H1 (cell line): ENCODE measurements at regions not wholly inside any gene's neighbourhood (a gene's known extent, or its start where the extent isn't known, plus 50 kb on each side); places are given as distances from the start of the nearest gene placed in this dataset.

Source experiments
- CTCF ChIA-PET: fragments of 300-600 bp; sonication (Branson Sonifier 250); formaldehyde crosslinking; loops from one replicate; lab custom pipeline; 2021; ENCODE audit not compliant: partially characterized antibody; lab: Charles Lee
- POLR2A ChIA-PET: fragments of 300-600 bp; sonication (Branson Sonifier 250); formaldehyde crosslinking; loops from one replicate; lab custom pipeline; 2021; ENCODE audit warnings: inconsistent platforms; ENCODE audit not compliant: partially characterized antibody; lab: Charles Lee
- DNase-seq, 2 experiments: peaks; one replicate each; pipeline versions ENCODE4 v3.0.0 to v3.0.0-alpha.2; 2010 to 2022; ENCODE audit warnings: low spot score in 2 of 2, low read depth in 1 of 2, mixed read lengths in 1 of 2
- FAIRE-seq: peaks from 2 replicates; lab custom pipeline; 2011; peaks lifted over from hg19 to GRCh38; lab: Jason Lieb, UNC
- H2AFZ ChIP-seq: 2 replicates; pipeline ENCODE4 v1.8.1; 2012; ENCODE audit warnings: low read length, inconsistent platforms
- H2AK5ac ChIP-seq: 2 replicates; pipeline ENCODE4 v1.6.1; 2013; ENCODE audit warnings: low read depth, low read length
- H2BK120ac ChIP-seq: replicated peaks from 2 replicates; pipeline ENCODE3; 2013; ENCODE audit warnings: low read depth, low read length, inconsistent platforms
- H2BK12ac ChIP-seq: 2 replicates; pipeline ENCODE4 v1.6.1; 2013; ENCODE audit warnings: low read depth, low read length
- H2BK15ac ChIP-seq: 2 replicates; pipeline ENCODE4 v1.6.1; 2013; ENCODE audit warnings: low read length
- H2BK20ac ChIP-seq: 2 replicates; pipeline ENCODE4 v1.6.1; 2013; ENCODE audit warnings: low read length
- H2BK5ac ChIP-seq: 2 replicates; pipeline ENCODE4 v1.6.1; 2013; ENCODE audit warnings: low read depth, low read length
- H3K14ac ChIP-seq: 2 replicates; pipeline ENCODE4 v1.6.1; 2013; ENCODE audit warnings: inconsistent platforms; ENCODE audit not compliant: insufficient read length
- H3K18ac ChIP-seq: 2 replicates; pipeline ENCODE4 v1.6.1; 2013; ENCODE audit warnings: low read length; ENCODE audit errors: extremely low read depth
- H3K23ac ChIP-seq: 2 replicates; pipeline ENCODE4 v1.6.1; 2013; ENCODE audit warnings: inconsistent platforms; ENCODE audit not compliant: insufficient read length
- H3K23me2 ChIP-seq: 2 replicates; pipeline ENCODE4 v1.6.1; 2013; ENCODE audit warnings: low read depth, low read length
- H3K27ac ChIP-seq: 2 replicates; pipeline ENCODE4 v1.6.1; 2011; ENCODE audit warnings: low read depth, low read length, inconsistent platforms
- H3K27me3 ChIP-seq, 4 experiments: replicated peaks in 1 of 4; 1 replicate in 1 of 4; 2 replicates in 3 of 4; pipeline versions ENCODE4 v1.6.1 to v1.8.1; 2011 to 2013; ENCODE audit warnings: low read length in 3 of 4, mild to moderate bottlenecking in 3 of 4, inconsistent platforms in 2 of 4, mixed read lengths in 2 of 4, moderate library complexity in 1 of 4; ENCODE audit not compliant: control insufficient read depth in 3 of 4, insufficient read depth in 3 of 4; ENCODE audit errors: extremely low read depth in 1 of 4
- H3K36me3 ChIP-seq, 4 experiments: 2 replicates each; pipeline versions ENCODE4 v1.6.1 to v1.8.1; 2011 to 2013; ENCODE audit warnings: mild to moderate bottlenecking in 4 of 4, low read length in 3 of 4, moderate library complexity in 2 of 4, control low read depth in 1 of 4, inconsistent platforms in 1 of 4; ENCODE audit not compliant: insufficient read depth in 4 of 4, control insufficient read depth in 2 of 4
- H3K4ac ChIP-seq: replicated peaks from 2 replicates; pipeline ENCODE3; 2013; ENCODE audit warnings: low read length, low read depth, mixed read lengths, inconsistent platforms; ENCODE audit not compliant: insufficient read length
- H3K4me1 ChIP-seq, 4 experiments: replicated peaks in 1 of 4; 1 replicate in 1 of 4; 2 replicates in 3 of 4; pipeline versions ENCODE4 v1.6.1 to v1.8.1; 2011 to 2013; ENCODE audit warnings: low read length in 3 of 4, inconsistent platforms in 2 of 4, mixed read lengths in 1 of 4; ENCODE audit not compliant: insufficient read depth in 4 of 4, control insufficient read depth in 3 of 4
- H3K4me2 ChIP-seq, 2 experiments: 2 replicates each; pipeline versions ENCODE4 v1.6.1 to v1.8.1; 2011 to 2013; ENCODE audit warnings: low read depth in 2 of 2, low read length in 2 of 2, control low read depth in 1 of 2, inconsistent platforms in 1 of 2, mild to moderate bottlenecking in 1 of 2; ENCODE audit not compliant: insufficient read depth in 1 of 2
- H3K4me3 ChIP-seq, 4 experiments: fragments of 200-600, 300-600 bp in 1 of 4; sonication (generic), shearing (Covaris generic), sonication (Bioruptor Twin) in 1 of 4; 2 replicates each; pipeline versions ENCODE4 v1.5.1 to v1.8.1; 2011 to 2016; ENCODE audit warnings: low read length in 4 of 4, low read depth in 3 of 4, control low read depth in 2 of 4, inconsistent platforms in 2 of 4, mild to moderate bottlenecking in 2 of 4, mixed read lengths in 1 of 4, moderate library complexity in 1 of 4; ENCODE audit not compliant: insufficient read depth in 2 of 4; ENCODE audit errors: extremely low read depth in 1 of 4
- H3K56ac ChIP-seq: replicated peaks from 2 replicates; pipeline ENCODE3; 2013; ENCODE audit warnings: low read depth, mild to moderate bottlenecking, mixed read lengths, low read length, inconsistent platforms; ENCODE audit not compliant: insufficient read length
- H3K79me1 ChIP-seq: 2 replicates; pipeline ENCODE4 v1.6.1; 2013; ENCODE audit warnings: low read depth, low read length, control low read depth
- H3K79me2 ChIP-seq, 2 experiments: 2 replicates each; pipeline versions ENCODE4 v1.6.1 to v1.8.1; 2012 to 2013; ENCODE audit warnings: low read length in 2 of 2, mild to moderate bottlenecking in 2 of 2, inconsistent platforms in 1 of 2; ENCODE audit not compliant: insufficient read depth in 2 of 2, control insufficient read depth in 1 of 2
- H3K9ac ChIP-seq, 4 experiments: replicated peaks in 1 of 4; 1 replicate in 1 of 4; 2 replicates in 3 of 4; pipeline versions ENCODE4 v1.6.1 to v1.8.1; 2011 to 2013; ENCODE audit warnings: low read depth in 3 of 4, low read length in 3 of 4, control low read depth in 2 of 4, mild to moderate bottlenecking in 2 of 4, moderate library complexity in 2 of 4, inconsistent platforms in 1 of 4; ENCODE audit errors: extremely low read depth in 1 of 4
- H3K9me3 ChIP-seq, 2 experiments: 2 replicates each; pipeline versions ENCODE4 v1.6.1 to v1.8.1; 2012 to 2013; ENCODE audit warnings: mild to moderate bottlenecking in 2 of 2, moderate library complexity in 2 of 2, control low read depth in 1 of 2, inconsistent platforms in 1 of 2, low read depth in 1 of 2, low read length in 1 of 2, mixed read lengths in 1 of 2; ENCODE audit not compliant: insufficient read depth in 2 of 2
- H4K20me1 ChIP-seq, 2 experiments: replicated peaks in 1 of 2; 2 replicates each; pipeline versions ENCODE3 to v1.8.1; 2011 to 2013; ENCODE audit warnings: inconsistent platforms in 2 of 2, low read length in 2 of 2, mild to moderate bottlenecking in 1 of 2; ENCODE audit not compliant: insufficient read depth in 2 of 2, control insufficient read depth in 1 of 2
- H4K5ac ChIP-seq: 2 replicates; pipeline ENCODE4 v1.6.1; 2013; ENCODE audit warnings: low read length, low read depth, mixed read lengths, inconsistent platforms; ENCODE audit not compliant: insufficient read length
- H4K8ac ChIP-seq: 2 replicates; pipeline ENCODE4 v1.8.0; 2013; ENCODE audit warnings: mild to moderate bottlenecking, moderate library complexity, low read length, inconsistent platforms; ENCODE audit not compliant: insufficient read depth; ENCODE audit errors: extremely low read depth
- H4K91ac ChIP-seq: replicated peaks from 2 replicates; pipeline ENCODE3; 2013; ENCODE audit warnings: low read length, mixed read lengths, inconsistent platforms; ENCODE audit not compliant: insufficient read length
- ATF2 ChIP-seq: IDR thresholded peaks from 2 replicates; pipeline ENCODE4 v1.6.1; 2012; ENCODE audit warnings: low read length, inconsistent platforms
- ATF3 ChIP-seq: IDR thresholded peaks from 2 replicates; pipeline ENCODE4 v1.6.1; 2011; ENCODE audit warnings: low read depth, mild to moderate bottlenecking, low read length; ENCODE audit not compliant: insufficient read depth
- CHD1 ChIP-seq: IDR thresholded peaks from 2 replicates; pipeline ENCODE4 v1.6.1; 2012; ENCODE audit warnings: low read depth, low read length, improper control_type of control experiment
- CREB1 ChIP-seq: IDR thresholded peaks from 2 replicates; pipeline ENCODE4 v1.6.1; 2012; ENCODE audit warnings: inconsistent platforms
- JUN ChIP-seq: IDR thresholded peaks from 2 replicates; pipeline ENCODE4 v1.6.1; 2011; ENCODE audit warnings: low read depth, mild to moderate bottlenecking, improper control_type of control experiment, low read length
- JUND ChIP-seq: IDR thresholded peaks from 2 replicates; pipeline ENCODE4 v1.6.1; 2011; ENCODE audit warnings: mild to moderate bottlenecking, improper control_type of control experiment, low read length
- POLR2A ChIP-seq, 2 experiments: IDR thresholded peaks; 1 replicate in 1 of 2; 2 replicates in 1 of 2; pipeline ENCODE4 v1.6.1; 2011; ENCODE audit warnings: low read depth in 2 of 2, low read length in 2 of 2, mild to moderate bottlenecking in 2 of 2; ENCODE audit errors: control extremely low read depth in 1 of 2
- POU5F1 ChIP-seq: IDR thresholded peaks from 2 replicates; pipeline ENCODE4 v1.6.1; 2011; ENCODE audit warnings: low read depth, mild to moderate bottlenecking, low read length, moderate library complexity
- USF2 ChIP-seq: IDR thresholded peaks from 2 replicates; pipeline ENCODE4 v1.6.1; 2011; ENCODE audit warnings: low read length, improper control_type of control experiment
- YY1 ChIP-seq: IDR thresholded peaks from 2 replicates; pipeline ENCODE4 v1.6.1; 2011; ENCODE audit warnings: low read depth, mild to moderate bottlenecking, low read length
- WGBS, 2 experiments: shearing (Covaris generic) in 1 of 2; methylation state at CpG; one replicate each; pipeline versions ENCODE4 v1.1.6 to v1.1.7; 2013 to 2015; ENCODE audit warnings: low lambda C conversion rate in 2 of 2, mixed read lengths in 2 of 2, inconsistent platforms in 1 of 2, low coverage in 1 of 2, missing lambda C conversion rate in 1 of 2; ENCODE audit not compliant: insufficient replicate concordance in 2 of 2, insufficient coverage in 1 of 2, insufficient read length in 1 of 2; ENCODE audit errors: extremely low coverage in 1 of 2, missing lambda C conversion rate in 1 of 2; 5-methylcytosine and 5-hydroxymethylcytosine counted together

GRCh38 chr1:170864238-170864637 lies 71.1 kb upstream of the MROH9 start:
- CTCF ChIA-PET, result interaction anchor here (0.6 to 1.2 kb wide), 3 partner anchors 19 to 176 kb away, joined by 3 to 6 read pairs (median 3); no protein-coding TSS in a partner anchor
- no peak overlapping the region for H3K4me2 ChIP-seq
- H3K23ac ChIP-seq, result no peak overlapping the region
- no peaks in the 10 kb centered on the region for H3K9me3 ChIP-seq
- H3K27me3 ChIP-seq, result peaks cover 0 to 1% (median 0%) of the 10 kb centered on the region in 4 experiments; a peak in 1 of 7 replicates
- H2BK5ac ChIP-seq, result no peak overlapping the region
- 86% methylated on average over 3 of the region's 3 CpGs; no CpG with 5 or more reads in 1 of the 2 experiments for WGBS, 2 experiments
- no peaks in the 10 kb centered on the region for H3K79me1 ChIP-seq
- H4K5ac ChIP-seq, result no peak overlapping the region
- no peak overlapping the region for H3K9ac ChIP-seq
- no peak overlapping the region for H3K4me3 ChIP-seq
- H2BK15ac ChIP-seq, result no peak overlapping the region
- no peak overlapping the region for H2BK120ac ChIP-seq
- H4K91ac ChIP-seq, result no peak overlapping the region
- POLR2A ChIA-PET, result no interaction called here
- H3K36me3 ChIP-seq, result no peaks in the 10 kb centered on the region
- H4K20me1 ChIP-seq, result no peaks in the 10 kb centered on the region
- H3K23me2 ChIP-seq, result no peaks in the 10 kb centered on the region
- H3K18ac ChIP-seq, result no peak overlapping the region
- FAIRE-seq, result no peak
- no peak overlapping the region for H3K56ac ChIP-seq
- no peak overlapping the region for H2AK5ac ChIP-seq
- H3K27ac ChIP-seq, result no peak overlapping the region
- no peak overlapping the region for H2BK20ac ChIP-seq
- no peak overlapping the region for H3K14ac ChIP-seq
- H2BK12ac ChIP-seq, result no peak overlapping the region
- H2AFZ ChIP-seq, result no peak overlapping the region
- DNase-seq, result no peak
- no peaks in the 10 kb centered on the region for H3K4me1 ChIP-seq
- no peaks in the 10 kb centered on the region for H3K79me2 ChIP-seq
- H3K4ac ChIP-seq, result no peak overlapping the region
- no peak overlapping the region for H4K8ac ChIP-seq
- no peak for TF ChIP-seq POLR2A (IDR thresholded peaks at IDR 0.05; ENCODE audit: control extremely low read depth in 1 of 2, low read depth in 2 of 2, low read length in 2 of 2)
- TF ChIP-seq CREB1, result no peak
- no peak for TF ChIP-seq YY1
- no peak for TF ChIP-seq CHD1
- TF ChIP-seq JUND, result no peak
- no peak for TF ChIP-seq USF2
- no peak for TF ChIP-seq JUN
- no peak for TF ChIP-seq ATF2
- no peak for TF ChIP-seq POU5F1
- TF ChIP-seq ATF3, result no peak
